ENCODE measurements at regions not wholly inside any gene's neighbourhood (a gene's known extent, or its start where the extent isn't known, plus 50 kb on each side); places are given as distances from the start of the nearest gene placed in this dataset.

DNA sequence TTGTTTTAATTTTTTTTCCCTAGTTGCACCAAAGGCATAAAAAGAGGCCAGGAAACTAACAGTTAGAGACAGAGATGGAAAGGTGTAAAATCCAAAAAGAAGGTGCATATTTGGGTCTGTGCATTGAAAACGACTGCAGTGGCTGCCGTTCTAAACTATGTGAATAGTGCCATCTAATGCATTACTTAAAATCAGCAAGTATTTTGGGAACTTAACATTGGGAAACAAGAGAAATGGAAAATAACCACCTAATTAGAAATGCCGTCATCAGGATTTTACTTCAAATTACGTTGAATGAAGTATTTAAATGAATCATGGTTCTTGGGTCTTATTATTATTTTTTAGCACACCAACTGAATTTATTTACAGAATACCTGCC is 189.5 kb upstream of the MIR17HG start:
- Histone ChIP-seq H3K4me2 (ENCODE audit: low read length) (no peak overlapping the region), H3K27ac (ENCODE audit: low read length) (no peak overlapping the region), H2AFZ (ENCODE audit: low read depth, low read length) (no peak overlapping the region), H4K20me1 (ENCODE audit: insufficient read depth, low read length) (no peaks in the 10 kb centered on the region), H3K27me3 (ENCODE audit: low read depth, low read length) (no peaks in the 10 kb centered on the region), H3K4me3 (ENCODE audit: low read length) (no peak overlapping the region), H3K9me3 (ENCODE audit: insufficient read depth, low read length) (no peaks in the 10 kb centered on the region), H3K4me1 (ENCODE audit: low read length) (peaks cover 20% of the 10 kb centered on the region), H3K9ac (ENCODE audit: low read length) (no peak overlapping the region), H3K79me2 (ENCODE audit: low read length) (no peaks in the 10 kb centered on the region), H3K36me3 (replicated peaks; ENCODE audit: low read depth, low read length) (no peaks in the 10 kb centered on the region)
- no peak for TF ChIP-seq EZH2phosphoT487 (IDR thresholded peaks at IDR 0.05; ENCODE audit: low read depth)
- TF ChIP-seq, protein P1, sequence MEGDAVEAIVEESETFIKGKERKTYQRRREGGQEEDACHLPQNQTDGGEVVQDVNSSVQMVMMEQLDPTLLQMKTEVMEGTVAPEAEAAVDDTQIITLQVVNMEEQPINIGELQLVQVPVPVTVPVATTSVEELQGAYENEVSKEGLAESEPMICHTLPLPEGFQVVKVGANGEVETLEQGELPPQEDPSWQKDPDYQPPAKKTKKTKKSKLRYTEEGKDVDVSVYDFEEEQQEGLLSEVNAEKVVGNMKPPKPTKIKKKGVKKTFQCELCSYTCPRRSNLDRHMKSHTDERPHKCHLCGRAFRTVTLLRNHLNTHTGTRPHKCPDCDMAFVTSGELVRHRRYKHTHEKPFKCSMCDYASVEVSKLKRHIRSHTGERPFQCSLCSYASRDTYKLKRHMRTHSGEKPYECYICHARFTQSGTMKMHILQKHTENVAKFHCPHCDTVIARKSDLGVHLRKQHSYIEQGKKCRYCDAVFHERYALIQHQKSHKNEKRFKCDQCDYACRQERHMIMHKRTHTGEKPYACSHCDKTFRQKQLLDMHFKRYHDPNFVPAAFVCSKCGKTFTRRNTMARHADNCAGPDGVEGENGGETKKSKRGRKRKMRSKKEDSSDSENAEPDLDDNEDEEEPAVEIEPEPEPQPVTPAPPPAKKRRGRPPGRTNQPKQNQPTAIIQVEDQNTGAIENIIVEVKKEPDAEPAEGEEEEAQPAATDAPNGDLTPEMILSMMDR (IDR thresholded peaks at IDR 0.05; ENCODE audit: low read depth, low read length), result peak; percentile 54

DNA sequence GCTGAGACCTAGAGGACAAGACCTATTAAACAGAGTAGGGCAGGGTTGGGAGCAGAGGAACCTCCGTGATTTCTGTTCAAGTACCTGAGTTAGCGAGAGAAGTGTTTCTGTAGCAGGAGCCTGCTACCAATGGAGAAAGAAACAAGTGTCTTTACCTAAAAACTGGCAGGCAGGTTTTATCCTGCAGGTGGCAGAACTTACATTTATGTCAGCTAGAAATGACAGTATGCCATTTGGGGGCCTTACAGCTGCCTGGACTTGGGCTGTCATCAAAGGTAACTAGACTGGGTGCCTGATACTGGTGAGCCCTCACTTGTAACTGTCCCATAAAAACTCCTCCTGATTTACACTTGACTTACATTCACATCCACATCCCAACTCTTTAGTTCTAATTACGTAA is 185.3 kb upstream of the MIR17HG start:
- Histone ChIP-seq H3K9me3 (ENCODE audit: insufficient read depth, low read length) (no peaks in the 10 kb centered on the region), H3K4me3 (ENCODE audit: low read length) (no peak overlapping the region), H3K79me2 (ENCODE audit: low read length) (no peaks in the 10 kb centered on the region), H4K20me1 (ENCODE audit: insufficient read depth, low read length) (no peaks in the 10 kb centered on the region), H3K36me3 (replicated peaks; ENCODE audit: low read depth, low read length) (no peaks in the 10 kb centered on the region), H2AFZ (ENCODE audit: low read depth, low read length) (no peak overlapping the region), H3K9ac (ENCODE audit: low read length) (no peak overlapping the region), H3K27me3 (ENCODE audit: low read depth, low read length) (no peaks in the 10 kb centered on the region), H3K27ac (ENCODE audit: low read length) (no peak overlapping the region), H3K4me2 (ENCODE audit: low read length) (no peak overlapping the region), H3K4me1 (ENCODE audit: low read length) (peaks cover 4% of the 10 kb centered on the region)
- TF ChIP-seq, protein P1 (IDR thresholded peaks at IDR 0.05; ENCODE audit: low read depth, low read length), result peak; percentile 57
- TF ChIP-seq EZH2phosphoT487 (IDR thresholded peaks at IDR 0.05; ENCODE audit: low read depth), result no peak

DNA sequence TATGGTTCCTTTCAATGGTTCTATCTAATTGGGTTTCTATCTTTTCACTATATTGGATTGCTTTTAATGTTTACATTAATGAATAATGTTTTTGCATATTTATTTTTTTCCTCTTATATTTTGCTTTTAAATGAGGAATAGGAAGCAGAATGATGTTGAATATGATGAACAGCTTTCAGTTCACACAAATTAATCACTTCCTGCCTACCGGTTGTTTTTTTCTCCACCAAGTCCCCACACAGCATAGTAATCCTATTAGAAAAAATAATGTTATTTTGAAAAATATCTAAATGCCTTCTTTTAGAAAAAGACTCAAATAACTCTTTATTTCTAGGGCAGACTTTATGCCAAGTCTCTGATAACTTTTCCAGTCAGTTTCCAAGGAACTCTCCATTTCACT is 184.9 kb upstream of the MIR17HG start:
- H3K4me2 ChIP-seq (ENCODE audit: low read length), result no peak overlapping the region
- H3K9ac ChIP-seq (ENCODE audit: low read length), result no peak overlapping the region
- no peaks in the 10 kb centered on the region for H4K20me1 ChIP-seq (ENCODE audit: insufficient read depth, low read length)
- no peaks in the 10 kb centered on the region for H3K79me2 ChIP-seq (ENCODE audit: low read length)
- H3K27ac ChIP-seq (ENCODE audit: low read length), result no peak overlapping the region
- no peak overlapping the region for H2AFZ ChIP-seq (ENCODE audit: low read depth, low read length)
- no peaks in the 10 kb centered on the region for H3K27me3 ChIP-seq (ENCODE audit: low read depth, low read length)
- TF ChIP-seq EZH2phosphoT487 (IDR thresholded peaks at IDR 0.05; ENCODE audit: low read depth), result no peak
- TF ChIP-seq, protein P1 (IDR thresholded peaks at IDR 0.05; ENCODE audit: low read depth, low read length), result no peak
- H3K4me3 ChIP-seq (ENCODE audit: low read length), result no peak overlapping the region
- no peaks in the 10 kb centered on the region for H3K9me3 ChIP-seq (ENCODE audit: insufficient read depth, low read length)
- H3K4me1 ChIP-seq (ENCODE audit: low read length), result peaks cover 4% of the 10 kb centered on the region
- H3K36me3 ChIP-seq (replicated peaks; ENCODE audit: low read depth, low read length), result no peaks in the 10 kb centered on the region

DNA sequence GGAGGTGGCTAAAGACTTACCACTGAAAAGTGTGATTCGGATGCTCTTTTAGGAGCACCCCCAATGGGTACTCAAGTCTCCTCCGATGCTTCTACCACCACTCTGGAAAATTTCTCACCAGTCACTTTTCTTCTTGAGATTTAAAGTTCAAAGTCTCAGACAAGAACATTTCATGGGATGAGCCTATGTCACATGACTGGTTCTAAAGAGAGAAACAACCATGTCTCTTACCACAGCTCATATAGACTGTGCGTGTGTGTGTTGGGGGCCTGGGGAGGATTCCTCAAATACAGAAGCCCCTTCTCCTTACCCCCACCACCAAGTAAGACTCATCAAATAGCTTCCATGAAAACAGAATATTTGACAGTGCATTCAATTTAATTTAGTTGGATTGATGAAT is 181.7 kb upstream of the MIR17HG start:
- no peaks in the 10 kb centered on the region for H3K79me2 ChIP-seq (ENCODE audit: low read length)
- peaks cover 4% of the 10 kb centered on the region; the same call in 1 of the 2 replicates for H3K9me3 ChIP-seq (ENCODE audit: insufficient read depth, low read length)
- H3K4me2 ChIP-seq (ENCODE audit: low read length), result no peak overlapping the region
- no peak overlapping the region for H3K9ac ChIP-seq (ENCODE audit: low read length)
- no peaks in the 10 kb centered on the region for H3K27me3 ChIP-seq (ENCODE audit: low read depth, low read length)
- H2AFZ ChIP-seq (ENCODE audit: low read depth, low read length), result no peak overlapping the region
- H3K4me1 ChIP-seq (ENCODE audit: low read length), result peaks cover 4% of the 10 kb centered on the region
- H3K27ac ChIP-seq (ENCODE audit: low read length), result no peak overlapping the region
- no peaks in the 10 kb centered on the region for H4K20me1 ChIP-seq (ENCODE audit: insufficient read depth, low read length)
- TF ChIP-seq, protein P1 (IDR thresholded peaks at IDR 0.05; ENCODE audit: low read depth, low read length), result no peak
- TF ChIP-seq EZH2phosphoT487 (IDR thresholded peaks at IDR 0.05; ENCODE audit: low read depth), result no peak
- no peak overlapping the region for H3K4me3 ChIP-seq (ENCODE audit: low read length)
- peaks cover 3% of the 10 kb centered on the region for H3K36me3 ChIP-seq (replicated peaks; ENCODE audit: low read depth, low read length)

All from OCI-LY3 (cell line).